GM19463 (cell line): ENCODE measurements at regions not wholly inside any gene's neighbourhood (a gene's known extent, or its start where the extent isn't known, plus 50 kb on each side); places are given as distances from the start of the nearest gene placed in this dataset.

Experiments used
- ATAC-seq: cut with Tn5 transposase; IDR thresholded peaks from one replicate; pipeline ENCODE4 v1.9.1; 2021; ENCODE audit warnings: mild to moderate bottlenecking, moderate library complexity; ENCODE audit not compliant: unreplicated experiment

GRCh38 chr15:37253877-37254276, 153.5 kb upstream of the MEIS2 start:
- ATAC-seq = no peak

- no peak for ATAC-seq
These were observed 159.9 kb upstream of the MEIS2 start for GRCh38 chr15:37260255-37260654.

GRCh38 chr15:37261685-37262084, 161.3 kb upstream of the MEIS2 start:
- ATAC-seq = no peak

GRCh38 chr15:37262922-37263608, 162.7 kb upstream of the MEIS2 start:
- no peak for ATAC-seq

DNA sequence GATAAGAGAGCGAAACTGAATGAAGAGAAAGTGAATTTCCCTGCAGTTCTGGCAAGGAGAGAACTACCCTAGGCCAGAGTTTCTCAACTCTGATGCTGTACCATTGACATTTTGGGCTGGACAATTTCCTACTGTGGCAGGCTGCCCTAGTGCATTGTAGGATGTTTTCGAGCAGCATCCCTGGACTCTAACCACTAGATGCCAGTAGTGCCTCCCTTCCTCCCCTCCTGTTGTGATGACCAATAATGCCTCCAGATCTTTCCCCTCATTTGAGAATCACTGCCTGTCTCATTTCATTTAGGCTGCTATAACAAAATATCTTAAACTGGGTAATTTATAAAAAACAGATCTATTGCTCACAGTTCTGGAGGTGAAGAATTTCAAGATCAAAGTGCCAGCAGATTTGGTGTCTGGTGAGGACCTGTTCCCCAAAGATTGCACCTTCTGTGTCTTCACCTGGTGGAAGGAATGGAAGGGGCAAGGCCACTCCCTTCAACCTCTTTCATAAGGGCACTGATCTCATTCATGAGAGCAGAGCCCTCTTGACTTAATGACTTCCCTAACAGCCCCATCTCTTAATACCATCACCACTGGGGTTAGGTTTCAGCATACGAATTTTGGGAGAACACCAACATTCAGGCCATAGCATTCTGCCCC, 188.9 kb upstream of the MEIS2 start:
- ATAC-seq = no peak

- no peak for ATAC-seq
These were observed 191.6 kb upstream of the MEIS2 start for GRCh38 chr15:37291920-37292319.

GRCh38 chr15:37298271-37298670, 197.9 kb upstream of the MEIS2 start:
- no peak for ATAC-seq

- ATAC-seq = no peak
These were observed 239.1 kb upstream of the MEIS2 start for GRCh38 chr15:37339437-37339836.

GRCh38 chr15:37339856-37340255, 239.5 kb upstream of the MEIS2 start:
- ATAC-seq = no peak

GRCh38 chr15:37340438-37340837, 240.1 kb upstream of the MEIS2 start:
- ATAC-seq = no peak

- no peak for ATAC-seq
These were observed 258.9 kb upstream of the MEIS2 start for GRCh38 chr15:37359101-37359892.

GRCh38 chr15:37359893-37360290, 259.5 kb upstream of the MEIS2 start:
- no peak for ATAC-seq

DNA sequence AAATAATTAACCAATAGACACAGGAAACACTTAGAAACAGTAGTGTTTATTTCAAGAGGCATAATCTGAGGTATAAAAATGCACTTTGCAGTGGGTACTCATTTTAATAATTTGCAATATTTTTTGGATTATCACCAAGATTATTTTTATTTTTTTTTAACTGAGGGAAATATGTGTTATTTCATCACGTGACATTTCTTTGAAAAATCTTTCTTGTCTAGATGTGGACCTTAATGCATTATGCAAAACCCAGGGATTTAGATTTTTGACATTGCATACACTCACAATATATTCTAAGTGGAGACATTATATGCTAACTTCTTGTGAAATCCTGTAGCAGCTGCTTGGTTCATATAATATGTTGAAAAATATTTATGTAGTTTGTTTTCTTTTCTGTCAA, 260.4 kb upstream of the MEIS2 start:
- ATAC-seq = no peak

DNA sequence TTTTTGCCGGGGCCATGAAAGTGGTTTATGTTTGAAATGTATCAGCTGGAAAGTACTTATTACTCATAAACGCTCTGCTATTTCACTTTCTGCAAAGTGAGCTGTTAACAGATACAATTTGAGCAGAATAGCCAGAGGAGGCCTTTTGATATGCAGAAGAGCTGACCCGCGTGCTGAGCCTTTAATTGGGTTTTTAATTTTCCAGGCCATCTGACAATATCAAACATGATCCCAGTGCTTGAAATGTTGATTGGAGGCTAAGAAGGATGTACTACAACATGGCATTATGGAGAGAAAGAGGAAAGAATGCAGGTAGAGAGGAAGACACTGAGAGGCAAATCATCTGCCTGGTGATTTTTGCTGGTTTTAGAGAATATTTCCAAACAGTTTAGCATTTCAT, 261.3 kb upstream of the MEIS2 start:
- no peak for ATAC-seq

GRCh38 chr15:37362414-37362813, 262.1 kb upstream of the MEIS2 start:
- no peak for ATAC-seq

GRCh38 chr15:37368961-37369360, 268.6 kb upstream of the MEIS2 start:
- no peak for ATAC-seq

GRCh38 chr15:37370941-37371340, 270.6 kb upstream of the MEIS2 start:
- ATAC-seq = no peak

DNA sequence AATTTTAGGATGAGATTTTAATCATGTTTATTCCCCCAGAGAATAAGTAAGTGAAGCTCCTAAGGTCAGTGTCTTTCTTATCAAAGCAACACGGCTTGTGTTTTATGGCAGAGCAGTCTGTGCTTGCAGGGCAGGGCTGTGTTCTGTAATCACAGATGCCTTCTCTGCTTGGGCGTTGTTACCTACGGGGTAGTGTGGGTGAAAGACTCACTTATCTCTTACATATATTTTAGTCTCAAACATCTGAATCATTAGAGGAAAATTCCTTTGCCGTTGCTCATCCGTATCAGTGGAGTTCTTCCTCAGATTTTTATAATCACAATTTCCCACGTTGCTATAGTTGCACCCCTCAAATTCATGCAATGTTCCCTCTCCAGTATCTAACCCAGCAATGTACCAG, 271.7 kb upstream of the MEIS2 start:
- ATAC-seq = no peak

DNA sequence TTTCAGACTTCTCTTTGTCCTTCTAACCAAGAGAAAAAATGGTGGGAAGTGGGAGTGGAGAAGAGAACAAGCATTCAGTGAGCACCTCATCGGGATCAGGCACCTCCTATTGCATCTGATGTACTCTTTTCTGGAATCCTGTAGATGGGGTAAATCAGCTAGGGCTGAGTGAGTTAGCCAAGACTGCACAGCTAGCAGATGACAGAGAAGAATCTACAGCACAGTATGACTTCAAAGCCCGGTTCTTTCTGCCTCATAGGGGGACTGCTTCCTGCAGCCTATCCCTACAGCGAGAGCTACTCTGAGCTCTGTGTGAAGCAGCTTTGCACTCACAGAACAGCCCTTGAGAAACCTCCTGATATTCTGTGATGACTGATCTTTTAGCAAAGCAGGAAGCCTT, 275.2 kb upstream of the MEIS2 start:
- no peak for ATAC-seq

GRCh38 chr15:37377428-37377827, 277.1 kb upstream of the MEIS2 start:
- no peak for ATAC-seq

GRCh38 chr15:37394402-37395099, 294.2 kb upstream of the MEIS2 start:
- ATAC-seq = no peak
